MM.1S (cell line): ENCODE measurements at regions not wholly inside any gene's neighbourhood (a gene's known extent, or its start where the extent isn't known, plus 50 kb on each side); places are given as distances from the start of the nearest gene placed in this dataset.

Experiments used
- CTCF ChIP-seq: fragments of 300-600 bp; sonication (generic); IDR thresholded peaks from 2 replicates; pipeline ENCODE4 v1.5.1; 2016; ENCODE audit warnings: antibody characterized with exemption, low read length, mixed read lengths
- EZH2 ChIP-seq: fragments of 300-600 bp; sonication (generic); optimal IDR thresholded peaks from 2 replicates; pipeline ENCODE3; 2017; ENCODE audit warnings: low read depth, mild to moderate bottlenecking, antibody characterized with exemption, low read length, mixed read lengths
- EZH2phosphoT487 ChIP-seq: fragments of 300-600 bp; sonication (generic); IDR thresholded peaks from 2 replicates; pipeline ENCODE4 v1.6.1; 2018; ENCODE audit warnings: antibody characterized with exemption, low read length

GRCh38 chrX:45628041-45628440, 427.4 kb upstream of the DIPK2B start:
- TF ChIP-seq CTCF (no peak), EZH2 (no peak), EZH2phosphoT487 (no peak)
